ENCODE measurements at regions not wholly inside any gene's neighbourhood (a gene's known extent, or its start where the extent isn't known, plus 50 kb on each side); places are given as distances from the start of the nearest gene placed in this dataset.

DNA sequence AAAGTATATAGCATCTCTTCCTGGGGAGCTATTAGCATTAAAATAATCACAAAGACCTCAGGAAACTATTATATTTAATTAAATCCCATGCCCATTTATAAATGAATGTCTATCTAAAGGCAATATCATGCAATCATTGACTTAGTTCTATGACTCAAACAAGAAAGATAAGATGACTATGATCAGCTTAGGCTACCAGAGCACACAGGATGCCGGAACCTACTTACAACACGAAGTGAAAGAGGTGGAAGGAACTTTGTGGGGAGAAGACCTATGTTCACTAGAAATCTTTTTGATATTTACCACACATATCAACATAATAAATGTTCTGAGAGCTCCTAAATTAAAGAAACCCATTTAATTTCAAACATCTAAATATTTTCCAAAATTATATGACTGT lies 344.2 kb upstream of the CYLC2 start:
- no peak for TF ChIP-seq CHD2 (IDR thresholded peaks at IDR 0.05; ENCODE audit: low read length)
- TF ChIP-seq EP300 (IDR thresholded peaks at IDR 0.05; ENCODE audit: borderline replicate concordance in 1 of 2, low read depth in 2 of 2, low read length in 2 of 2) = no peak
- no peak for TF ChIP-seq POLR2A (IDR thresholded peaks at IDR 0.05; ENCODE audit: control extremely low read depth in 1 of 2, low read depth in 2 of 2, low read length in 2 of 2)
- TF ChIP-seq, protein P1, sequence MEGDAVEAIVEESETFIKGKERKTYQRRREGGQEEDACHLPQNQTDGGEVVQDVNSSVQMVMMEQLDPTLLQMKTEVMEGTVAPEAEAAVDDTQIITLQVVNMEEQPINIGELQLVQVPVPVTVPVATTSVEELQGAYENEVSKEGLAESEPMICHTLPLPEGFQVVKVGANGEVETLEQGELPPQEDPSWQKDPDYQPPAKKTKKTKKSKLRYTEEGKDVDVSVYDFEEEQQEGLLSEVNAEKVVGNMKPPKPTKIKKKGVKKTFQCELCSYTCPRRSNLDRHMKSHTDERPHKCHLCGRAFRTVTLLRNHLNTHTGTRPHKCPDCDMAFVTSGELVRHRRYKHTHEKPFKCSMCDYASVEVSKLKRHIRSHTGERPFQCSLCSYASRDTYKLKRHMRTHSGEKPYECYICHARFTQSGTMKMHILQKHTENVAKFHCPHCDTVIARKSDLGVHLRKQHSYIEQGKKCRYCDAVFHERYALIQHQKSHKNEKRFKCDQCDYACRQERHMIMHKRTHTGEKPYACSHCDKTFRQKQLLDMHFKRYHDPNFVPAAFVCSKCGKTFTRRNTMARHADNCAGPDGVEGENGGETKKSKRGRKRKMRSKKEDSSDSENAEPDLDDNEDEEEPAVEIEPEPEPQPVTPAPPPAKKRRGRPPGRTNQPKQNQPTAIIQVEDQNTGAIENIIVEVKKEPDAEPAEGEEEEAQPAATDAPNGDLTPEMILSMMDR (IDR thresholded peaks at IDR 0.05; ENCODE audit: control extremely low read depth in 1 of 3, insufficient read depth in 1 of 3, low read depth in 1 of 3, low read length in 3 of 3) = no peak
- TF ChIP-seq RFX5 (IDR thresholded peaks at IDR 0.05; ENCODE audit: borderline replicate concordance, low read depth, low read length) = no peak
- TF ChIP-seq RXRA (IDR thresholded peaks at IDR 0.05; ENCODE audit: insufficient read depth, low read depth, low read length) = no peak
- TF ChIP-seq, protein P2, sequence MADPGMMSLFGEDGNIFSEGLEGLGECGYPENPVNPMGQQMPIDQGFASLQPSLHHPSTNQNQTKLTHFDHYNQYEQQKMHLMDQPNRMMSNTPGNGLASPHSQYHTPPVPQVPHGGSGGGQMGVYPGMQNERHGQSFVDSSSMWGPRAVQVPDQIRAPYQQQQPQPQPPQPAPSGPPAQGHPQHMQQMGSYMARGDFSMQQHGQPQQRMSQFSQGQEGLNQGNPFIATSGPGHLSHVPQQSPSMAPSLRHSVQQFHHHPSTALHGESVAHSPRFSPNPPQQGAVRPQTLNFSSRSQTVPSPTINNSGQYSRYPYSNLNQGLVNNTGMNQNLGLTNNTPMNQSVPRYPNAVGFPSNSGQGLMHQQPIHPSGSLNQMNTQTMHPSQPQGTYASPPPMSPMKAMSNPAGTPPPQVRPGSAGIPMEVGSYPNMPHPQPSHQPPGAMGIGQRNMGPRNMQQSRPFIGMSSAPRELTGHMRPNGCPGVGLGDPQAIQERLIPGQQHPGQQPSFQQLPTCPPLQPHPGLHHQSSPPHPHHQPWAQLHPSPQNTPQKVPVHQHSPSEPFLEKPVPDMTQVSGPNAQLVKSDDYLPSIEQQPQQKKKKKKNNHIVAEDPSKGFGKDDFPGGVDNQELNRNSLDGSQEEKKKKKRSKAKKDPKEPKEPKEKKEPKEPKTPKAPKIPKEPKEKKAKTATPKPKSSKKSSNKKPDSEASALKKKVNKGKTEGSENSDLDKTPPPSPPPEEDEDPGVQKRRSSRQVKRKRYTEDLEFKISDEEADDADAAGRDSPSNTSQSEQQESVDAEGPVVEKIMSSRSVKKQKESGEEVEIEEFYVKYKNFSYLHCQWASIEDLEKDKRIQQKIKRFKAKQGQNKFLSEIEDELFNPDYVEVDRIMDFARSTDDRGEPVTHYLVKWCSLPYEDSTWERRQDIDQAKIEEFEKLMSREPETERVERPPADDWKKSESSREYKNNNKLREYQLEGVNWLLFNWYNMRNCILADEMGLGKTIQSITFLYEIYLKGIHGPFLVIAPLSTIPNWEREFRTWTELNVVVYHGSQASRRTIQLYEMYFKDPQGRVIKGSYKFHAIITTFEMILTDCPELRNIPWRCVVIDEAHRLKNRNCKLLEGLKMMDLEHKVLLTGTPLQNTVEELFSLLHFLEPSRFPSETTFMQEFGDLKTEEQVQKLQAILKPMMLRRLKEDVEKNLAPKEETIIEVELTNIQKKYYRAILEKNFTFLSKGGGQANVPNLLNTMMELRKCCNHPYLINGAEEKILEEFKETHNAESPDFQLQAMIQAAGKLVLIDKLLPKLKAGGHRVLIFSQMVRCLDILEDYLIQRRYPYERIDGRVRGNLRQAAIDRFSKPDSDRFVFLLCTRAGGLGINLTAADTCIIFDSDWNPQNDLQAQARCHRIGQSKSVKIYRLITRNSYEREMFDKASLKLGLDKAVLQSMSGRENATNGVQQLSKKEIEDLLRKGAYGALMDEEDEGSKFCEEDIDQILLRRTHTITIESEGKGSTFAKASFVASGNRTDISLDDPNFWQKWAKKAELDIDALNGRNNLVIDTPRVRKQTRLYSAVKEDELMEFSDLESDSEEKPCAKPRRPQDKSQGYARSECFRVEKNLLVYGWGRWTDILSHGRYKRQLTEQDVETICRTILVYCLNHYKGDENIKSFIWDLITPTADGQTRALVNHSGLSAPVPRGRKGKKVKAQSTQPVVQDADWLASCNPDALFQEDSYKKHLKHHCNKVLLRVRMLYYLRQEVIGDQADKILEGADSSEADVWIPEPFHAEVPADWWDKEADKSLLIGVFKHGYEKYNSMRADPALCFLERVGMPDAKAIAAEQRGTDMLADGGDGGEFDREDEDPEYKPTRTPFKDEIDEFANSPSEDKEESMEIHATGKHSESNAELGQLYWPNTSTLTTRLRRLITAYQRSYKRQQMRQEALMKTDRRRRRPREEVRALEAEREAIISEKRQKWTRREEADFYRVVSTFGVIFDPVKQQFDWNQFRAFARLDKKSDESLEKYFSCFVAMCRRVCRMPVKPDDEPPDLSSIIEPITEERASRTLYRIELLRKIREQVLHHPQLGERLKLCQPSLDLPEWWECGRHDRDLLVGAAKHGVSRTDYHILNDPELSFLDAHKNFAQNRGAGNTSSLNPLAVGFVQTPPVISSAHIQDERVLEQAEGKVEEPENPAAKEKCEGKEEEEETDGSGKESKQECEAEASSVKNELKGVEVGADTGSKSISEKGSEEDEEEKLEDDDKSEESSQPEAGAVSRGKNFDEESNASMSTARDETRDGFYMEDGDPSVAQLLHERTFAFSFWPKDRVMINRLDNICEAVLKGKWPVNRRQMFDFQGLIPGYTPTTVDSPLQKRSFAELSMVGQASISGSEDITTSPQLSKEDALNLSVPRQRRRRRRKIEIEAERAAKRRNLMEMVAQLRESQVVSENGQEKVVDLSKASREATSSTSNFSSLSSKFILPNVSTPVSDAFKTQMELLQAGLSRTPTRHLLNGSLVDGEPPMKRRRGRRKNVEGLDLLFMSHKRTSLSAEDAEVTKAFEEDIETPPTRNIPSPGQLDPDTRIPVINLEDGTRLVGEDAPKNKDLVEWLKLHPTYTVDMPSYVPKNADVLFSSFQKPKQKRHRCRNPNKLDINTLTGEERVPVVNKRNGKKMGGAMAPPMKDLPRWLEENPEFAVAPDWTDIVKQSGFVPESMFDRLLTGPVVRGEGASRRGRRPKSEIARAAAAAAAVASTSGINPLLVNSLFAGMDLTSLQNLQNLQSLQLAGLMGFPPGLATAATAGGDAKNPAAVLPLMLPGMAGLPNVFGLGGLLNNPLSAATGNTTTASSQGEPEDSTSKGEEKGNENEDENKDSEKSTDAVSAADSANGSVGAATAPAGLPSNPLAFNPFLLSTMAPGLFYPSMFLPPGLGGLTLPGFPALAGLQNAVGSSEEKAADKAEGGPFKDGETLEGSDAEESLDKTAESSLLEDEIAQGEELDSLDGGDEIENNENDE (IDR thresholded peaks at IDR 0.05; ENCODE audit: insufficient replicate concordance, low read length) = no peak
- TF ChIP-seq, protein P3, sequence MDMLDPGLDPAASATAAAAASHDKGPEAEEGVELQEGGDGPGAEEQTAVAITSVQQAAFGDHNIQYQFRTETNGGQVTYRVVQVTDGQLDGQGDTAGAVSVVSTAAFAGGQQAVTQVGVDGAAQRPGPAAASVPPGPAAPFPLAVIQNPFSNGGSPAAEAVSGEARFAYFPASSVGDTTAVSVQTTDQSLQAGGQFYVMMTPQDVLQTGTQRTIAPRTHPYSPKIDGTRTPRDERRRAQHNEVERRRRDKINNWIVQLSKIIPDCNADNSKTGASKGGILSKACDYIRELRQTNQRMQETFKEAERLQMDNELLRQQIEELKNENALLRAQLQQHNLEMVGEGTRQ (IDR thresholded peaks at IDR 0.05; ENCODE audit: low read length) = no peak

All from H1 (cell line).